HEK293 (cell line): ENCODE measurements at regions not wholly inside any gene's neighbourhood (a gene's known extent, or its start where the extent isn't known, plus 50 kb on each side); places are given as distances from the start of the nearest gene placed in this dataset.

Experiments used
- CTCF ChIA-PET: fragments of 350-600 bp; formaldehyde crosslinking; extraction: SDS; loops from one replicate; lab custom pipeline; 2021; ENCODE audit warnings: antibody characterized with exemption; lab: Yijun Ruan, JAX
- POLR2A ChIA-PET: fragments of 300-600 bp; formaldehyde crosslinking; extraction: SDS; loops from one replicate; lab custom pipeline; 2020; ENCODE audit warnings: antibody characterized with exemption, inconsistent platforms; lab: Yijun Ruan, JAX
- H3K27ac ChIP-seq: fragments of 200-500 bp; sonication (Bioruptor generic); 2 replicates; pipeline ENCODE4 v1.5.1; 2014; ENCODE audit warnings: low read depth, low read length, control low read depth, inconsistent platforms; ENCODE audit errors: extremely low read depth
- H3K36me3 ChIP-seq, 2 experiments: fragments of 200-500 bp in 1 of 2; sonication (Bioruptor generic) in 1 of 2; 1 replicate in 1 of 2; 2 replicates in 1 of 2; pipeline ENCODE4 v1.5.1; 2014 to 2017; ENCODE audit warnings: inconsistent platforms in 2 of 2, low read length in 2 of 2; ENCODE audit not compliant: control insufficient read depth in 2 of 2, insufficient read depth in 1 of 2
- H3K4me1 ChIP-seq: fragments of 200-500 bp; sonication (Bioruptor generic); 2 replicates; pipeline ENCODE4 v1.5.1; 2014; ENCODE audit warnings: mild to moderate bottlenecking, low read length, inconsistent platforms; ENCODE audit not compliant: control insufficient read depth, insufficient read depth
- H3K4me3 ChIP-seq: 2 replicates; pipeline ENCODE4 v1.5.1; 2011; ENCODE audit warnings: low read depth, mild to moderate bottlenecking, control low read depth, low read length, moderate library complexity
- H3K9me3 ChIP-seq: fragments of 200-500 bp; sonication (Bioruptor generic); 2 replicates; pipeline ENCODE4 v1.5.1; 2014; ENCODE audit warnings: low read depth, low read length, inconsistent platforms; ENCODE audit not compliant: control insufficient read depth, insufficient read depth
- PRDM6 ChIP-seq: fragments of 450-650 bp; formaldehyde crosslinking; IDR thresholded peaks from 2 replicates; pipeline ENCODE4 v1.5.1; 2017; ENCODE audit warnings: missing biosample characterization, missing genetic modification characterization
- RBAK ChIP-seq: fragments of 450-650 bp; formaldehyde crosslinking; IDR thresholded peaks from 2 replicates; pipeline ENCODE4 v1.5.1; 2016; ENCODE audit warnings: missing biosample characterization, missing genetic modification characterization
- SCRT1 ChIP-seq: fragments of 450-650 bp; formaldehyde crosslinking; IDR thresholded peaks from 2 replicates; pipeline ENCODE4 v1.5.1; 2016; ENCODE audit warnings: missing biosample characterization, missing genetic modification characterization, borderline replicate concordance
- YY2 ChIP-seq: fragments of 450-650 bp; formaldehyde crosslinking; IDR thresholded peaks from 2 replicates; pipeline ENCODE4 v1.5.1; 2016; ENCODE audit warnings: missing biosample characterization, missing genetic modification characterization
- ZBTB17 ChIP-seq: fragments of 450-650 bp; formaldehyde crosslinking; IDR thresholded peaks from 2 replicates; pipeline ENCODE4 v1.5.1; 2016; ENCODE audit warnings: missing biosample characterization, missing genetic modification characterization
- ZBTB6 ChIP-seq: fragments of 450-650 bp; formaldehyde crosslinking; IDR thresholded peaks from 2 replicates; pipeline ENCODE4 v1.5.1; 2017; ENCODE audit warnings: missing biosample characterization, missing genetic modification characterization
- ZFHX2 ChIP-seq: fragments of 450-650 bp; formaldehyde crosslinking; conservative IDR thresholded peaks from 2 replicates; pipeline ENCODE4 v1.5.1; 2016; ENCODE audit warnings: missing biosample characterization, missing genetic modification characterization
- ZNF133 ChIP-seq: fragments of 450-650 bp; formaldehyde crosslinking; IDR thresholded peaks from 2 replicates; pipeline ENCODE4 v1.5.1; 2016; ENCODE audit warnings: missing biosample characterization, missing genetic modification characterization
- ZNF341 ChIP-seq: fragments of 450-650 bp; formaldehyde crosslinking; IDR thresholded peaks from 2 replicates; pipeline ENCODE4; 2016; ENCODE audit warnings: low read depth, missing biosample characterization, missing genetic modification characterization
- ZNF404 ChIP-seq: fragments of 450-650 bp; formaldehyde crosslinking; IDR thresholded peaks from 2 replicates; pipeline ENCODE4 v1.5.1; 2017; ENCODE audit warnings: missing biosample characterization, missing genetic modification characterization
- ZSCAN18 ChIP-seq: fragments of 450-650 bp; formaldehyde crosslinking; IDR thresholded peaks from 2 replicates; pipeline ENCODE4 v1.5.1; 2016; ENCODE audit warnings: missing biosample characterization, missing genetic modification characterization
- ZSCAN5A ChIP-seq: fragments of 450-650 bp; formaldehyde crosslinking; IDR thresholded peaks from 2 replicates; pipeline ENCODE4 v1.5.1; 2016; ENCODE audit warnings: missing biosample characterization, missing genetic modification characterization

GRCh38 chr3:106194726-106195125 is 325.9 kb upstream of the CBLB start:
- POLR2A ChIA-PET, result no interaction called here

GRCh38 chr3:106197532-106198194 is 328.9 kb upstream of the CBLB start:
- POLR2A ChIA-PET, result no interaction called here
- TF ChIP-seq ZNF404 (tag by site-specific recombination) (no peak), SCRT1 (no peak), ZBTB17 (tag by site-specific recombination) (no peak)

More at GRCh38 chr3:106194726-106195125, 325.9 kb upstream of the CBLB start:
- TF ChIP-seq ZNF341 (tag by site-specific recombination), result no peak
- TF ChIP-seq ZBTB6 (tag by site-specific recombination), result no peak
- no peak for TF ChIP-seq YY2 (tag by site-specific recombination)
- no peak for TF ChIP-seq ZSCAN18
- TF ChIP-seq PRDM6, result no peak
- no peak for TF ChIP-seq ZFHX2 (tag by site-specific recombination)
- TF ChIP-seq ZNF133 (tag by site-specific recombination), result no peak
- TF ChIP-seq ZSCAN5A (tag by site-specific recombination), result no peak
- H3K4me1 ChIP-seq, result no peaks in the 10 kb centered on the region
- H3K4me3 ChIP-seq, result no peak overlapping the region
- no peaks in the 10 kb centered on the region for H3K36me3 ChIP-seq
- CTCF ChIA-PET, result no interaction called here
- no peaks in the 10 kb centered on the region for H3K9me3 ChIP-seq
- no peak overlapping the region for H3K27ac ChIP-seq

GRCh38 chr3:106204160-106204868 is 335.5 kb upstream of the CBLB start:
- TF ChIP-seq RBAK (tag by site-specific recombination), result no peak
- Histone ChIP-seq H3K9me3 (no peaks in the 10 kb centered on the region), H3K27ac (no peak overlapping the region), H3K4me3 (no peak overlapping the region), H3K4me1 (no peaks in the 10 kb centered on the region), H3K36me3 (no peaks in the 10 kb centered on the region)
- ChIA-PET POLR2A (no interaction called here), CTCF (interaction anchor here (0.6 kb wide), 1 partner anchor 1424 kb away, joined by 3 read pairs; no protein-coding TSS in a partner anchor)

More at GRCh38 chr3:106197532-106198194, 328.9 kb upstream of the CBLB start:
- H3K27ac ChIP-seq, result no peak overlapping the region
- no peaks in the 10 kb centered on the region for H3K9me3 ChIP-seq
- H3K36me3 ChIP-seq, result no peaks in the 10 kb centered on the region
- no peak overlapping the region for H3K4me3 ChIP-seq
- CTCF ChIA-PET, result no interaction called here
- no peaks in the 10 kb centered on the region for H3K4me1 ChIP-seq
